ENCODE measurements at regions not wholly inside any gene's neighbourhood (a gene's known extent, or its start where the extent isn't known, plus 50 kb on each side); places are given as distances from the start of the nearest gene placed in this dataset.

DNA sequence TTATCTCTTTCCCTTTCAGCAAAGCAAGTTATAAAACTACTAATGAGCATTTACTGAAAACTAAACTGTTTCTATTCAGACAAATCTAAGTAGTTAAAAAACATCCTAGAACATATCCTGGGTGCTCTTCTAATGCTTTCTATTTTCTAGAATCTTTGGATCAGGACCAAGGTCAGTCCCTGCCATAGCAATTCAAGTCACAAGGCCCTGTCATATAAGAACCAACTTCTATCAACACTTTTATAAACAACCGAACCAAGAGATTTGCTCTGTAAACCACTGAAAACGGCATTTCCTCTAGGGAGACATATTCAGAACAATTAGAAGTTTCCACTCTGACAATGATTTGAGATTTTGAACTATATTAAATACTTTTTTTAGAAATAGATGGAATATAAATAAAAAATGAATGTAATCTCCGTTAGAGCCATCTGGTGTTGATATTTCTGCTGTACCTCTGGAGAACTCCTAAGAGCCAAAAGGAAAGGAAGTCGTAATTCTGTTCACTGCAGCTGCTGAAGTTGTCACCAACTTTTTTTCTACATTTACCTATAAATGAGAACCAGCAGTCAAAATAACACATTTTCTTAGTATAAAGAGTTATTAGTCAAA is 51.4 kb upstream of the LGSN start:
- no peak overlapping the region for H3K27ac Mint-ChIP-seq
- no peak overlapping the region for H3K4me3 Mint-ChIP-seq
- no peaks in the 10 kb centered on the region for H3K27me3 Mint-ChIP-seq
- H3K9me3 Mint-ChIP-seq: peaks cover 0 to 5% (median 0%) of the 10 kb centered on the region in 3 donors
- H3K36me3 Mint-ChIP-seq: peaks cover 4% of the 10 kb centered on the region
- H3K4me1 Mint-ChIP-seq: no peaks in the 10 kb centered on the region

DNA sequence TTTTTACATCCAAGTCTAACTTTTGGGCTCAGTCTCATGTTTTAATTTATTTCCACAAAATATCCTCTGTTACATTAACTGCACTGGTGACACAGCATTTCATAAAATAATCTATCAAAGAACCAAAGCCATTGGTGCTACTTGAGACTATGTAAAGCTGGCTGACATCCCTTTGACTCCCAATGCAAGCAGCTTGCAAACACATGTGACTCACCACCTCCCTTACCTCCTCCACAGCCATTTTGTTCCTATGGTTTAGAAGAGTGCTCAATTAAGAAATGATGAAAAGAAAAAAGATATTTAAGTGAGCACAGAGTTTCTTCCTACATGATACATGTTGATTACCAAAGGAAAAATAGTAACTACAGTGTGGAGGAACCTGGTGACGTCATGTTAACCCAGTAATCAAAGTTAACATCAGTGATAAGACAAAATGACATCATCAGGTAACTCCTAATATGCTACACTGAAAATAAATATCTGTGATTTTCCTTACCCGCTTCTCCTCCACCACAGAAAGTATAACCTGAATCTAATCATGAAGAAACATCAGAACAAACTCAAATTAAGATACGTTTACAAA is 53.3 kb upstream of the LGSN start:
- Mint-ChIP-seq H3K4me3 (no peak overlapping the region), H3K4me1 (no peaks in the 10 kb centered on the region), H3K27me3 (no peaks in the 10 kb centered on the region), H3K27ac (no peak overlapping the region), H3K36me3 (peaks cover 4% of the 10 kb centered on the region), H3K9me3 (peaks cover 0 to 5% (median under 1%) of the 10 kb centered on the region in 3 donors)

DNA sequence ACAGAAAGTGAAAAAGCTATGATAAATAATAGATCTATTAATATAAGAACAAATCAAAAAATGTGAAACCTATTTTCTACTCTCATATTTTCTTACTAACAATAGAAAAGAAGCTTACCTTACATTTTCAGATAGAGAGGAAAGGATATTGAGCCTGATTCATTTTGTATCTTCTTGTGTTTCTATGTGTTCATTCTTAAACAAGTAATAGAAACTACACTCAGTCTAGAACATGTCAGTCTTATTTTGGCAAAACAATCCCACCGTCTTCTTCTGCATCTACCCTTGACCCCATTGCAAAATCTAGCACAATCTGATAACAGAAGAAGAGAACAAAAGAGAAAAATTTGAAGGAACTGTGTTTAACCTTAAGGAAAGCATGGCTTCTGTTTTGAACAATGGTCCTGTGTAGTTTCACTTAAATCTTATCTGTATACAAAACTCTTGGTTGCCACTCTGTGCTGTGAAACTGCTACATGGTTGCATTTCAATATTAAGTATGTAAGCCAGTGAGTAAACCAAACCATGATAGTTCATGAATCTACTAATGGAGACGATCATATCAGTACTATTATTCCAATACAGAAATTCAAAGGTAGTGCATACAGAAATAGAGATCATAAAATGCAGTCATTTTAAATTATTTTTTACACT is 69.5 kb upstream of the LGSN start:
- Mint-ChIP-seq H3K4me1 (no peaks in the 10 kb centered on the region), H3K4me3 (no peak overlapping the region), H3K36me3 (no peaks in the 10 kb centered on the region), H3K27ac (no peak overlapping the region), H3K9me3 (peaks cover 0 to 2% (median 0%) of the 10 kb centered on the region in 3 donors), H3K27me3 (peaks cover 1% of the 10 kb centered on the region)

DNA sequence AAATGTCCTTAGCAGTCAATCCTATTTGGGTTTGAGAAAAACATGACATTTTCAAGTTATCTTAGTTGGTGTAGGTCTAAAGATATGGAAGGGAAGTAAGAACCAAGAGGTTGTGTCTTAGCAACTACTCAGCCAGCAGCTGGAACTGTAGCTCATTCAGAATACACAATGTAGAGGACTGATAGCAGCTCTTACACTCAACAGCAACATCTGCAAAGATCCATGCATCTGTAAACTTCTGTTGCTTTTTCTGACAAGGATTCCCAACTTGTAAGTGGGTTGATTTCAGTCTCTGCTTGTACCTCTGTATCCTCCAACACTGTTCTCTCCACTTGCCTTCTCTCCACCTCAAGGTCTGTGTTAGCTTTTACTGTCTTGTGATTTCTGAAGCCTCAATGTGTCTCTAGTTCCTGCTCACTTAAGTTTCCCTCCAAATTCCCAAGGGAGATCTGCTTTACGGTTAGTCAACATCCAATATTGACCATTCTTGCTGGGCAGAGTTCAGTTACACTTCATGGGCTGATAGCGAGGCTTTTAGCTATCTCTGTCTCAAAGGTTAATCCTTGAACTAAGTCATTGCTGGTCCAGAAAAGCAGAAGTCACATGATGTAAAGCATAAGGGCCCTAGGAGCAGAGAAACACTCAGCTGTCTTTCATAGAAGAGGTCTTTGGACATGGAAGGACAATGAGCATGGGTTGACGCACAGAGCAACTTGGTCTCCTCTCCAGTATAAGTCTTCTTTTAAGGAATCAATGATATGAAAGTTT is 71.6 kb upstream of the LGSN start:
- no peak overlapping the region for H3K27ac Mint-ChIP-seq

DNA sequence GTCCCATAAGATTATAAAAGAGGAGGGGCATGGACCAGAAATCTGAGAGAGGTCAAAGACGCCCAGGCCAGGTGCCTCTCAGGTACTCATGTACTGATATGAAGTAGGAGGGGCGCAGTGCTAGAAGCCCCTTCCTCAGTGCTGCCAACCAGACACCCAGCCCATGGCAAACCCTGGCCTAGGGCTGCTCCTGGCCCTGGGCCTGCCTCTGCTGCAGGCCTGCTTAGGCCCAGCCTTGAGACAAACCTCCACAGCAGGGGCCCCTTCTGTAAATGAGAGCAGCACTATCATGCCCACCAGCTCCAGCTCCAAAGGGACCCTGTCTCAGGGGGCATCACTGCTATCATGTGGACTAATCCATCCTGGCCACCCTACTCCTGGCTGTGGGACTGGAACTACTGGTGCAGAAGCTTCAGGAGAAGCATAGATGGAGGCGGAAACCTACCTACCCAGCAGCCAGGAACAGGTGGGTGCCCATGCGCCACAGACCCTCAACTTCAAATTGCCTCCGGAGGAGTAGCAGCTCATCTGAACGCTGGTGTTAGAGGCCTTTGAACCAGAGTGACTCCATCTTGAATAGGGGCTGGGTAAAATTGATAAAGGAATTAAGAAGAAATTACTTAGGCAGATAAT is 72.4 kb upstream of the LGSN start:
- Mint-ChIP-seq H3K36me3 (peaks cover 1% of the 10 kb centered on the region), H3K27me3 (peaks cover 1% of the 10 kb centered on the region), H3K4me3 (no peak overlapping the region), H3K4me1 (no peaks in the 10 kb centered on the region), H3K27ac (peak overlapping the region in 1 of 3 donors; percentile 39), H3K9me3 (peaks cover 0 to 2% (median 0%) of the 10 kb centered on the region in 3 donors)

More for the DNA sequence above, 71.6 kb upstream of the LGSN start:
- Mint-ChIP-seq H3K4me1 (no peaks in the 10 kb centered on the region), H3K36me3 (peaks cover 1% of the 10 kb centered on the region), H3K9me3 (peaks cover 0 to 2% (median 0%) of the 10 kb centered on the region in 3 donors), H3K4me3 (no peak overlapping the region), H3K27me3 (peaks cover 1% of the 10 kb centered on the region)

DNA sequence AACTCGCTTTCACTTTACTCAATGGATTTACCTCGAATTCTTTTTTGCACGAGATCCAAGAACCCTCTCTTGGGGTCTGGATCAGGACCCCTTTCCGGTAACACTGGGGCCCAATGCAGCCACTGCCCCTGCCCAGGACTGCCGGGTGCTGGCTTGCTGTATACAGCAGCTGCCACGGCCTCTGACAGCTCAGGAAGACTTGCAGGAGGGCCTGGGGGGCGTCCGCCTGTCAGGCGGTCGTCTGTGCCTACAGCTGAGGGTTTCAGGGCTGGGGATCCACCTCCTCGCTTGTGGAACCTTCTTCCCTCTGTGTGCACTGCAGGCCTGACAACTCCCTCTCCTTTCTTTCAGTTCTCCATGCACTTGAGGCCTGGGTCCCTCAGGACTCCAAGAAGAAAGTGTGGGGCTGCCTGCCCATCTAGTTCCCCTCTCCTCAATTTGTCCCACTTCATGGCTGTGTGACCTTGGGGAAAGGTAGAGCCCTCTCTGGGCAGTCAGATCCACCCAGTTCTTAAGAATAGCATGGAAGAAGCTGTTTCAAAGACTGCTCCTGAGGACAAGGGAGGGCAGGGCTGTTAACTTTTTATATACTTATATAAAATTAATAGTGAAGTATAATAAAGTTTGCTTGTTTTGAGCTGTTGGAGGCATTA is 75.0 kb upstream of the LGSN start:
- Mint-ChIP-seq H3K4me1 (no peaks in the 10 kb centered on the region), H3K4me3 (no peak overlapping the region), H3K9me3 (peaks cover 0 to 2% (median 0%) of the 10 kb centered on the region in 3 donors), H3K27me3 (no peaks in the 10 kb centered on the region), H3K36me3 (peaks cover 1% of the 10 kb centered on the region), H3K27ac (no peak overlapping the region)

DNA sequence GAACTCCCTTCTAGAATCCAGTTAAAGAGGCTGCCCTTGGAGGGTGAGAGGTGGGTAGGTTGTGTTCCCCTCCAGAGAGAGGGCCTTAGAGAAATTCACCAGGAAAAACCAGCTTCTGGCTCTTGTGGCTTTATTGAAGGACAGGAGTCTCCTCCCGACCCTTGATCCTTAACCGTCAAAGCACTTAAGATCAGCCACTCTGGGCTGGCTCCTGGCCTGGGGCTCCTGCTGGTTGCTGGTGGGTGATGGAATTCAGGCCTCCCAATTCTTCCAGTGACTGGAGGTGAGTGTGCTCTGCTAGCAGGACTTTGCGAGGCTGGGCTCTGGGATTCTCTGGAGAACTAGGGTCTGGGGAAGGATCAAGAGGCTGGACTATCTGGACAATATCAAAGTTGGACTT is 75.6 kb upstream of the LGSN start:
- no peaks in the 10 kb centered on the region for H3K4me1 Mint-ChIP-seq
- H3K9me3 Mint-ChIP-seq: peaks cover 0 to 2% (median 0%) of the 10 kb centered on the region in 3 donors
- H3K36me3 Mint-ChIP-seq: peaks cover 1% of the 10 kb centered on the region
- H3K4me3 Mint-ChIP-seq: no peak overlapping the region
- no peaks in the 10 kb centered on the region for H3K27me3 Mint-ChIP-seq
- H3K27ac Mint-ChIP-seq: no peak overlapping the region

DNA sequence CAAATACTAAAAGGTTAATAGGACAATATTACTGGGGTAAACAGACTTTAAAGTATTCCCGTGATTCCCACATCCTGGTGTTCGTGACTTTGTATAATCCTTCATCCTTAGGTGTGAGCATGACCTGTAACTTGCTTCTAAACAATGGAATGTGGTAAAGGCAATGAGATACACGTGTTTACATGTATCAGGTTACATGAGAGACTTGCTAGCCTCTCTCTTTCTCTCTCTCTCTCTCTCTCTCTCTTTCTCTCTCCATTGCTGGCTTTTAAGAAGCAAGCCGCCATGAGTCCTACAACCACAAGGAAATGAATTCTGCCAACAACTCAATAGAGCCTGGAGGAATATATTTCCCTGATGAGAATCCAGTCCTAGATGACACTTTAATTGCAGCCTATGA is 83.9 kb upstream of the LGSN start:
- Mint-ChIP-seq H3K4me1 (no peaks in the 10 kb centered on the region), H3K4me3 (no peak overlapping the region), H3K27ac (no peak overlapping the region), H3K36me3 (no peaks in the 10 kb centered on the region), H3K27me3 (peaks cover 2% of the 10 kb centered on the region), H3K9me3 (peaks cover 0 to 1% (median 0%) of the 10 kb centered on the region in 3 donors)

DNA sequence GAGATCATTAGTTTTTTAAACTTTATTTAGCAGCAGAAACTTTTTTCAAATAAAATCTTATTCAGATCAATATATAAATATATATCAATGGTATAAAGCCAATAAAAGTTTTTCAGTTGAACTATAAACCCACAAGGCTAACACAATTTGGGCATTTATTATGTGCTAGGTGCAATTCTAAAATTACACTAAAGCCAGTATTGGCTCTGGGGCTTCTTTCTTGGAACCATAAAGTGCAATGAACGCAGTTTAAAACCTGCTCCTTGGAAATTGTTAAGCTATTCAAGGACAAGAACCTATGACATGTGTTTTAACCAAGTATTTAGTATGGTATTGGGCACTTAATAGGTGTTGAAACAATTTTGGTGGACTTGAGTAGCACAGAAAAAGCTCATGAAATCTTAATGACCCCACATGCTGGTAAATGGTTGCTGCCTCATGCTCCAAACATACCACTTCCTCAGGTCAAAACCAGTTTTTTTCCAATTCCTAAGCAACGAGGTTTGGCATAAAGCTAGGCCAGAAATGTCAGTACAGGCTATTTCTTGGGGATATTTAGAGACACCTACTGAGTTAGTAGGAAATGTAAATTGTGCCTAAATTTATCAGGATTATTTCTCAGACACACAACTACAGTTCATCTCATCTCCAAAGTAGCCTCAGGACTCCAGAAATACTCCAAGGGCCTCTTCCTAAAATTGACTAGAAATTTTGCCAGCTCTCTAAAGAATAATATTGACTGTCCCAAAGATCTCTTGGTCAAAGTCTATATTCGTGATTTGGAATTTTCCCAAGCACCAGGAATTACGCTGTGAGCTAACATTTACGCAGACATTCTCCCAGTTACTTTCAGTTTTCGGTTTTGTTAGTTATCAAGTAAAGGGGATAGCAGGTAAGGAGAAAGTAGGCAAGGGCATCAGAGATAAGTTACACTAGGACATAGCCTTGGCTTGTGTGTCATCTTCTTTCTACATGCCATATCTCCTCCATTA is 90.9 kb upstream of the LGSN start:
- Mint-ChIP-seq H3K27me3 (no peaks in the 10 kb centered on the region), H3K27ac (no peak overlapping the region), H3K9me3 (no peaks in the 10 kb centered on the region), H3K4me3 (no peak overlapping the region), H3K36me3 (no peaks in the 10 kb centered on the region), H3K4me1 (no peaks in the 10 kb centered on the region)

DNA sequence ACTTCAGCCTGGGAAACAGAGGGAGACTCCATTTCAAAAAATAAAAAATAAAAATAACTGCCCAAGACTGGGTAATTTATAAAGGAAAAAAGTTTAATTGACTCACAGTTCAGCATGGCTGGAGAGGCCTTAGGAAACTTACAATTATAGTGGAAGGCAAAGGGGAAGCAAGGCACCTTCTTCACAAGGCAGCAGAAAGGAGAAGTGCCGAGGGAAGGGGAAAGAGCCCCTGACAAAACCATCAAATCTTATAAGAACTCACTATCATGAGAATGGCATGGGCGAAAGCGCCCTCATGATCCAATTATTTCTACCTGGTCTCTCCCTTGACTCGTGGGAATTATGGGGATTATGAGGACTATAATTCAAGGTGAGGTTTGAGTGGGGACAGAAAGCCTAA is 95.5 kb upstream of the LGSN start:
- no peaks in the 10 kb centered on the region for H3K36me3 Mint-ChIP-seq
- no peak overlapping the region for H3K4me3 Mint-ChIP-seq
- no peaks in the 10 kb centered on the region for H3K9me3 Mint-ChIP-seq
- no peaks in the 10 kb centered on the region for H3K27me3 Mint-ChIP-seq
- peaks cover 0 to 2% (median 1%) of the 10 kb centered on the region in 3 donors for H3K4me1 Mint-ChIP-seq
- no peak overlapping the region for H3K27ac Mint-ChIP-seq

DNA sequence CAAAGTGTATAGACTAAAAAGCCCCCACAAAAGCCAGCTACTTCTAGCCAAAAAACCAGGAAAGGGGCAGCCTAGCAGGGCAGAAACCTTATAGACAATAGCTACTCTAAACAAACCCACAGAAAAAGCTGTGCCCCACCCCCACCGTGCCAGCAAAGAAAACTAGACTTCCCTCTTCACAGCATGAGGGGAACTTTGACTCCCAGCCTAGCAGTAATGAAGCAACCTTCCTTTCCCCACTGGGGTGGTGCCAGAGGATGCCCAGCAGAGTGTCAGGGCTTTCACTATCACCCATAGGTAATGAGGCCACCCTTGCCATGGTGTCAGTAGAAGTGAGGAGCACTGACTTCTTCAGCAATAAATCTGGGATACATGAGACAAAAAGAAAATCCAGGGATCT is 99.0 kb upstream of the LGSN start:
- Mint-ChIP-seq H3K4me3 (peak overlapping the region in 1 of 4 donors; percentile 61), H3K9me3 (peaks cover 2 to 3% (median 2%) of the 10 kb centered on the region in 3 donors), H3K4me1 (peaks cover 0 to 2% (median 1%) of the 10 kb centered on the region in 3 donors), H3K27ac (peak overlapping the region in 1 of 3 donors; percentile 9), H3K27me3 (no peaks in the 10 kb centered on the region), H3K36me3 (no peaks in the 10 kb centered on the region)

DNA sequence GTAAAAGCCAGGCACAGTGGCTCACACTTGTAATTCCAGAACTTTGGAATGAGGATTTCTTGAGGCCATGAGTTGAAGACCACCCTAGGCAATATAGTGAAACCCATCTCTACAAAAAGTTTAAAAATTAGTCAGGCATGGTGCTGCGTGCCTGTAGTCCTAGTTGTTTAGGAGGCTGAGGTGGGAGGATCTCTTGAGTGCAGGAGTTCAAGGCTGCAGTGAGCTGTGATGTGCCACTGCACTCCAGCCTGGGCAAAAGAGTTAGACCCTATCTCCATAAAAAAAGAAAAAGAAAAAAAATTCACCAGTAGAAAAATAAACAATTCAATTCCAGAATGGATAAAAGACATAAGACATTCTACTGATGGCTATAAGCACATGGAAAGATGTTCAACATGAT is 104.9 kb upstream of the LGSN start:
- Mint-ChIP-seq H3K27ac (no peak overlapping the region), H3K4me1 (peaks cover 0 to 2% (median 0%) of the 10 kb centered on the region in 3 donors), H3K4me3 (no peak overlapping the region), H3K27me3 (no peaks in the 10 kb centered on the region), H3K9me3 (peaks cover 2 to 3% (median 2%) of the 10 kb centered on the region in 3 donors), H3K36me3 (peaks cover 3% of the 10 kb centered on the region)

DNA sequence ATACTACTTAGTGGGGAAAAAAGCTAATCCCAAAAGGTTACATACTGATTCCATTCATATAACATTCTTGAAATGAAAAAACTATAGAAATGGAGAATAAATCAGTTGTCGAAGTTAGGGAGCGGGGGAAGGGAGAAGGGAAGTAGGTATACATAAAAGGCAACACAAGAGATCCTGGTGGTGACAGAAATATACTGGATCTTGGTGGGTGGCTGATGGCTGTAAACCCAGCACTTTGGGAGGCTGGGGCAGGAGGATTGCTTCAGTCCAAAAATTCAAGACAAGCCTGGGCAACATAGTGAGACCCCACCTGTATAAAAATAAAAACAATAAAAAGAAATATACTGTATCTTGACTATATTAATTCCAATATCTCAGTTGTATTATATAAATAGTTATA is 105.7 kb upstream of the LGSN start:
- H3K4me3 Mint-ChIP-seq: no peak overlapping the region
- H3K36me3 Mint-ChIP-seq: peaks cover 3% of the 10 kb centered on the region
- H3K27ac Mint-ChIP-seq: no peak overlapping the region
- no peaks in the 10 kb centered on the region for H3K27me3 Mint-ChIP-seq
- peaks cover 1 to 3% (median 2%) of the 10 kb centered on the region in 3 donors for H3K9me3 Mint-ChIP-seq
- no peaks in the 10 kb centered on the region for H3K4me1 Mint-ChIP-seq

All from IgD-negative memory B cell (primary cell).